ENCODE measurements at regions not wholly inside any gene's neighbourhood (a gene's known extent, or its start where the extent isn't known, plus 50 kb on each side); places are given as distances from the start of the nearest gene placed in this dataset.

GRCh38 chr13:109440320-109440719 lies 346.1 kb downstream of the IRS2 start:
- DNase-seq (ENCODE audit: low read depth in 2 of 2), result no peak

GRCh38 chr13:109439813-109440212 lies 346.6 kb downstream of the IRS2 start:
- no peak for DNase-seq (ENCODE audit: low read depth in 2 of 2)

- no peak for DNase-seq (ENCODE audit: low read depth in 2 of 2)
These were observed 349.5 kb downstream of the IRS2 start for GRCh38 chr13:109436841-109437240.

DNA sequence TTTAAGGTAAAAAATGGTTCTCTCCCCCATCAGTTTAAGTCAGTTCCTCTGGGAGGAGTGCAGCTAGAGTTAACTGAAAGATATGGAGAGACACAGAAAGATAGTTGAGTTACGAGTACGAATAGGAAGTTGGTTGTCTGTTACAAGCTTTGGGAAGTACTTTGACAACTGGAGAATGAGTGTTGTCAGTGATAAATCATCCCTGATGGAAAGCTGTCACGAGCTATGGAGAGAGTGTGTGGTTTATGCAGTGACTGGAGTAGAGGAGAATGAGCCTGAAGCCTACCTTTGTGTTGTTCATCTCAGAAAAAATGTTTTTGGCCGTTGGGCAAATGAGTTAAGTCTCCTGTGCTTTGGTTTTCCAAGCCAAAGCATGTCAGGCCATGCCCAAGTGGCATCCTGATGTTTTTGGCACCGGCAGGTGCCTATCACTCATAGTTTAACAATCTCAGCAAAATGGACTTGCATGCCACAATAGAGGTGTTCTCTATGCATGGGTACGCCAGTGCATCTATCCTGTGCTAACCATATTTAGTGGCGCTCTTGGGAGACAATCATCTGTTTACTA lies 350.2 kb downstream of the IRS2 start:
- DNase-seq (ENCODE audit: low read depth in 2 of 2), result no peak

- no peak for DNase-seq (ENCODE audit: low read depth in 2 of 2)
These were observed 355.2 kb downstream of the IRS2 start for GRCh38 chr13:109431217-109431616.

- DNase-seq (ENCODE audit: low read depth in 2 of 2), result no peak
These were observed 358.2 kb downstream of the IRS2 start for GRCh38 chr13:109428146-109428545.

DNA sequence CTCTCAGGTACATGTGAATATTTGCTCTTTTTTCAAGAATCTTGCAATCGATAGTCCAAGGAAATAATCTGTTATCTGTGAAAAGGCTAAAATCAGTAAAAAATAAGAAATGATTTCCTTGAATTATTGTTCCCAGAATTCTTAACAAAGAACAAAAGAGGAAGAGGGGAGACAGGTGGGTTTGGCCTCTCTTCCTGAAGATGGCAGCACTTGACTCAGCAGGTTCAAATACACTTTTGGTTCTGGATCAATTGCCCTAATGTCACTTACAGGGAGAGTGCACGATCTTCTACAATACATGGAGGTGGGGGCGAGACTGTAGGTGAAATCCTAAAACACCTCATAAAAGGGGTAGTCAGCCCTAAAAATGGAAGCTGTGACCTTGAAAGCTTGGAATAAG lies 358.7 kb downstream of the IRS2 start:
- DNase-seq (ENCODE audit: low read depth in 2 of 2), result no peak

DNA sequence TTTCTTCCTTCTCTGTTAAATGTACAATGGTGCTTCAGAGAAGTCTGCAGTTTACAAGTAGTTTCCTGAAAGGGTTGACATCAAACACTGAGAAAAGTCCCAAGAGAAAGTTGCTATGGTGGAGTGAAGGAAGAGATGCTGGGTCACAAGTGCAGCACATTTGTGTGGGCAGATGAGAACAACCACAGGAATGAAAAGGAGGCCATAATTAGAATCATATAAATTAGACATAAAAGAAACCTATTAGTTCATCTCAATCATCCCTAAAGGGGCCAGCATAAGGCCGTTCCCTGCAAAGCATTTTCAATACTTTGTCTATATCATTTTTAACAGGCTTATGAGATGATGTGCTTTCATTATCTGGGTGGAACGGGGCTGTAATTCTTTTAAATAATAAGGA lies 359.2 kb downstream of the IRS2 start:
- no peak for DNase-seq (ENCODE audit: low read depth in 2 of 2)

GRCh38 chr13:109426690-109426990 lies 359.7 kb downstream of the IRS2 start:
- DNase-seq (ENCODE audit: low read depth in 2 of 2), result no peak

- no peak for DNase-seq (ENCODE audit: low read depth in 2 of 2)
These were observed 360.3 kb downstream of the IRS2 start for GRCh38 chr13:109425821-109426689.

GRCh38 chr13:109422161-109422560 lies 364.2 kb downstream of the IRS2 start:
- DNase-seq (ENCODE audit: low read depth in 2 of 2), result no peak

- DNase-seq (ENCODE audit: low read depth in 2 of 2), result no peak
These were observed 366.5 kb downstream of the IRS2 start for GRCh38 chr13:109419896-109420295.

- no peak for DNase-seq (ENCODE audit: low read depth in 2 of 2)
These were observed 368.3 kb downstream of the IRS2 start for GRCh38 chr13:109418111-109418510.

DNA sequence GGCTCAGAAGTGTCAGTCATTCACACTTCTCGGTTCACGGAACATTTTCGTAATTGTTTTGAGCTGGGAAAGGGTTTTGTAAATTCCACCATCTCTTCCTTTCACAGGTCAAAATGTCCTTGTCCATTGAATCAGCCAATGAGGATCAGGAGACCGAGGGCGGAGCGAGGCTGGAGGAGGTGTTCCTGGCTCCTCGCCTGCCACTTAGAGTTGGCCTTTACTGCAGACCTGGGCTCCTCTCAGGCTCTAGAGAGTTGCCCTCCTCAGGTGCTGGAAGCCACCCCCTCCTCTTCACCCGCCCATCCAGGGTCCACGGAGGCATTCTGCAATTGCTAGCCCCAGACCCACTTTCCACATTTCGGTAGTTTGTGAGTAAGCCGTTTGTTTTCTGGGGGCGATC lies 370.4 kb downstream of the IRS2 start:
- DNase-seq (ENCODE audit: low read depth in 2 of 2), result no peak

GRCh38 chr13:109415057-109415456 lies 371.3 kb downstream of the IRS2 start:
- DNase-seq (ENCODE audit: low read depth in 2 of 2), result no peak

GRCh38 chr13:109412283-109412901 lies 374.0 kb downstream of the IRS2 start:
- DNase-seq (ENCODE audit: low read depth in 2 of 2), result no peak

GRCh38 chr13:109410868-109411267 lies 375.5 kb downstream of the IRS2 start:
- DNase-seq (ENCODE audit: low read depth in 2 of 2), result no peak

DNA sequence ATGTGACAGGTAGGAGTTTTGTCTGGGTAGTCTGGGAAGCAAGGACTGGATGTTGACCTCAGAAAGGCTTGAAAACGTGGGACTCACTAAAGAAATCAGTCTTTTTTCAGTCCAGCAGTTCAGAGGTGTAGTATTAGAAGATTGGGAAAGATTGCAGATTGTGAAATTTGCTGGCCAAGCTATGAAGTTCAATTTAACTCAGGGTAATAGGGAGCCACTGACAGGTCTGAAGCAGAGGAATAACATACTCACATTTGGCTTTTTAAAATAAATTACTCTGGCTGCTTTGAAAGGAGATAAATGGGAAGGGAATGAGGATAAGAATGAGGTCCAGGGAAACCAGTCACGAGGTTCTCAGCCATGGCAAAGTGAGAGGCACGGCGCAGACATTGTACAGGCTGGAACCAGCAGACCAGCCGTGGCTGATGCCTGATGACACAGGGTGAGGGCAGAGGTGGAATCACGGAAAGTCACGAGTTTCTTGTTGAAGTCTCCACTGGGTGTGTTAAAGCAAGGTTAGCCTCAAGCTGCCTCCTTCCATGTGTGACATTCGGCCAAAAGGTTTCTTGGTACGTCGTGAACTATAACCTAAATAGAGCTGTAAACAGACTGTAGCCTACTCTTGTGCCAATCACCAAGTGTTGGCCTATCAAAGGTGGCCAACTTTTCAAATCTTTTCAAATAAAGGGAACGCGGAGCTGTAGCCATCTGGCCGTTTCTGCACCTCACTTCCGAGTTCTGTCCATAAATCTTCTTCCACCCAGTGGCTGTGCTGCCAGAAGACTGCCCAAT lies 377.6 kb downstream of the IRS2 start:
- no peak for DNase-seq (ENCODE audit: low read depth in 2 of 2)

- no peak for DNase-seq (ENCODE audit: low read depth in 2 of 2)
These were observed 379.9 kb downstream of the IRS2 start for GRCh38 chr13:109406376-109406992.

DNA sequence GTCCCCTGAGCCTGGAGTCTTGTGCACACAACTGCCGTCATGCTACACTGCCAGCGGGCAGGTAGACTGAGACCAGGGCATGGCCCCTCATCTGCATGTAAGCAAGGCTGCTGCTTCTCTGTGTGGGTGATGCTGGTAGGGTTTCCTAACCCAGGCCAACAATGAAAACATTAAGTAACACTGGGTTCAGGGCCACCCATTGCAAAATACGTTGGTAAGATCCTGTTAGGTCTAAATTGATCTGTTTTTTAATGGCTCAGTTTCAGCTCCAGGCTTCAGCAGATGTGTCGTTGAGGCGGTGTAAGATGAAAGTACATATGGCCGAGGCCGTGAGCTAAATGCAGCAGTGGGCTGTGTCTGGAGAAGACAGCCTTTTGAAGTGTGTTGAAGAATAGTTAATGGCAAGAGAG lies 383.4 kb downstream of the IRS2 start:
- DNase-seq (ENCODE audit: low read depth in 2 of 2), result no peak

- DNase-seq (ENCODE audit: low read depth in 2 of 2), result no peak
These were observed 384.5 kb downstream of the IRS2 start for GRCh38 chr13:109401891-109402290.

DNA sequence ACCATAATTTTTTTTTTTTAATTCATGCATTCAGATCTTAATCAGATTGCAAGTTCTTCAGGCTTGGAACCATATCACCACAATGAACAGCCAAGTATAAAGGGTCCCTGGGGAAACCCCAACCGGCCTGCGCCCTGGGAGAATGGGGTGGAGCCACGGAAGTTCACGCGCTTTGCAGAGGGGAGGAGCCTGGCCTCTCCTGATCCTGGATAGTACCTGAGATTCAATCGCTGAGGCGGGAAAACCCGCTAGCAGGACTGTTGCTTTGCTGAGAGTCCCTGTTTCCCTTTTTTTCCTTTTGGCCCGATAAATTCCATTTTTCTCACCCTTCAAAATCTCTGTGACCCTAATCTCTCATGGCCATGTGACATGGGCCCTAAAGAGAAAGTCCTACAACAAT lies 385.1 kb downstream of the IRS2 start:
- DNase-seq (ENCODE audit: low read depth in 2 of 2), result no peak

Data from stimulated activated CD8-positive, alpha-beta memory T cell treated with anti-CD3 and anti-CD28 coated beads, Interleukin-7, amount 100 ng/mL, for 1 hour (primary cell).